HCT116 (cell line): ENCODE measurements at regions not wholly inside any gene's neighbourhood (a gene's known extent, or its start where the extent isn't known, plus 50 kb on each side); places are given as distances from the start of the nearest gene placed in this dataset.

ENCODE experiments used
- ATAC-seq: fragments of 200-7000 bp; cut with Tn5 transposase; 2 replicates; pipeline ENCODE4 v1.9.1; 2020; ENCODE audit warnings: mild to moderate bottlenecking, moderate library complexity
- BruUV-seq: library from RNA; stranded (reverse); fragments of 400-500 nt; replicated peaks from 2 replicates; lab custom pipeline; 2021; lab: Mats Ljungman, UMichigan
- CTCF ChIA-PET: fragments of 300-600 bp; sonication (Branson Sonifier 250); formaldehyde crosslinking; loops from one replicate; lab custom pipeline; 2021; ENCODE audit warnings: antibody characterized with exemption; lab: Charles Lee
- POLR2A ChIA-PET: fragments of 300-600, 350-600 bp; sonication (Branson Sonifier 250); formaldehyde crosslinking; loops from one replicate; lab custom pipeline; 2021; ENCODE audit warnings: antibody characterized with exemption; lab: Charles Lee
- RAD21 ChIA-PET, 2 experiments: fragments of 300-600 bp; sonication (Branson Sonifier 250); formaldehyde crosslinking; loops; one replicate each; lab custom pipeline; 2023; ENCODE audit warnings: low total read pairs in 2 of 2; ENCODE audit not compliant: uncharacterized antibody in 2 of 2, unreplicated experiment in 2 of 2, low non-redundant PET in 1 of 2; lab: Charles Lee
- DNase-seq: peaks from one replicate; pipeline ENCODE4 v3.0.0-alpha.2; 2010; ENCODE audit warnings: low read depth, low spot score
- H2AFZ ChIP-seq: fragments of 200-600 bp; shearing (Covaris generic), sonication (generic); 2 replicates; pipeline ENCODE4 v1.6.1; 2017; ENCODE audit warnings: low read depth, mixed run types, mixed read lengths, antibody characterized with exemption, low read length; ENCODE audit not compliant: poor library complexity, severe bottlenecking
- H3K27ac ChIP-seq: 2 replicates; pipeline ENCODE4 v1.5.1; 2012; ENCODE audit warnings: low read depth, low read length
- H3K27me3 ChIP-seq: fragments of 200-600 bp; sonication (generic); 2 replicates; pipeline ENCODE4 v1.6.1; 2016; ENCODE audit warnings: mixed run types, low read length, mixed read lengths; ENCODE audit not compliant: insufficient read depth
- H3K36me3 ChIP-seq, 2 experiments: fragments of 200-500 bp in 1 of 2; fragments of 200-600 bp in 1 of 2; sonication (Bioruptor generic) in 1 of 2; sonication (generic) in 1 of 2; 2 replicates each; pipeline versions ENCODE4 v1.5.1 to v1.6.1; 2014 to 2016; ENCODE audit warnings: low read length in 2 of 2, inconsistent platforms in 1 of 2, mixed read lengths in 1 of 2, mixed run types in 1 of 2; ENCODE audit not compliant: insufficient read depth in 2 of 2, control insufficient read depth in 1 of 2
- H3K4me1 ChIP-seq, 2 experiments: fragments of 200-600 bp in 1 of 2; sonication (generic) in 1 of 2; 2 replicates each; pipeline versions ENCODE4 v1.5.1 to v1.6.1; 2012 to 2017; ENCODE audit warnings: low read length in 2 of 2, inconsistent platforms in 1 of 2, mild to moderate bottlenecking in 1 of 2, mixed read lengths in 1 of 2, mixed run types in 1 of 2, moderate library complexity in 1 of 2; ENCODE audit not compliant: insufficient read depth in 2 of 2, control insufficient read depth in 1 of 2
- H3K4me2 ChIP-seq: fragments of 200-600 bp; sonication (generic); 2 replicates; pipeline ENCODE4 v1.6.1; 2017; ENCODE audit warnings: mixed run types, low read length, mixed read lengths
- H3K4me3 ChIP-seq, 2 experiments: fragments of 200-600 bp in 1 of 2; sonication (generic) in 1 of 2; replicated peaks in 1 of 2; 2 replicates each; pipeline ENCODE4 v1.5.1; 2011 to 2016; ENCODE audit warnings: low read length in 2 of 2, control low read depth in 1 of 2, low read depth in 1 of 2, mild to moderate bottlenecking in 1 of 2, mixed read lengths in 1 of 2, mixed run types in 1 of 2
- H3K79me2 ChIP-seq: fragments of 200-600 bp; sonication (generic); 2 replicates; pipeline ENCODE4 v1.6.1; 2017; ENCODE audit warnings: mild to moderate bottlenecking, mixed run types, low read length, moderate library complexity, mixed read lengths; ENCODE audit not compliant: insufficient read depth
- H3K9ac ChIP-seq: fragments of 200-600 bp; sonication (generic); 2 replicates; pipeline ENCODE4 v1.6.1; 2016; ENCODE audit warnings: low read length, mixed read lengths
- H3K9me2 ChIP-seq: fragments of 200-600 bp; sonication (generic), shearing (Covaris generic); 2 replicates; pipeline ENCODE4 v1.6.1; 2017; ENCODE audit warnings: mixed run types, mild to moderate bottlenecking, moderate library complexity; ENCODE audit not compliant: insufficient read depth
- H3K9me3 ChIP-seq, 2 experiments: fragments of 200-500 bp in 1 of 2; fragments of 200-600 bp in 1 of 2; sonication (Bioruptor generic) in 1 of 2; sonication (generic) in 1 of 2; 2 replicates each; pipeline ENCODE4 v1.6.1; 2014 to 2017; ENCODE audit warnings: low read length in 2 of 2, mixed read lengths in 2 of 2, inconsistent platforms in 1 of 2, low read depth in 1 of 2, mild to moderate bottlenecking in 1 of 2, mixed run types in 1 of 2, moderate library complexity in 1 of 2; ENCODE audit not compliant: control insufficient read depth in 1 of 2, insufficient read depth in 1 of 2
- H4K20me1 ChIP-seq: fragments of 200-600 bp; sonication (generic), shearing (Covaris generic); 2 replicates; pipeline ENCODE4 v1.6.1; 2017; ENCODE audit warnings: mixed run types, mild to moderate bottlenecking, moderate library complexity; ENCODE audit not compliant: insufficient read depth
- CTCF ChIP-seq, 3 experiments: fragments of 200-600 bp in 1 of 3; sonication (generic) in 1 of 3; IDR thresholded peaks in 2 of 3; conservative IDR thresholded peaks in 1 of 3; 2 replicates each; pipeline ENCODE4 v1.5.1; 2012 to 2017; ENCODE audit warnings: low read depth in 2 of 3, low read length in 2 of 3, antibody characterized with exemption in 1 of 3, borderline replicate concordance in 1 of 3, control low read depth in 1 of 3, mild to moderate bottlenecking in 1 of 3, mixed read lengths in 1 of 3, mixed run types in 1 of 3, moderate library complexity in 1 of 3; ENCODE audit not compliant: insufficient read depth in 1 of 3
- EZH2 ChIP-seq: fragments of 200-600 bp; sonication (generic); IDR thresholded peaks from 2 replicates; pipeline ENCODE4 v1.6.1; 2017; ENCODE audit warnings: antibody characterized with exemption, mixed run types
- EZH2phosphoT487 ChIP-seq: fragments of 200-600 bp; IDR thresholded peaks from 2 replicates; pipeline ENCODE4 v1.6.1; 2018; ENCODE audit warnings: antibody characterized with exemption, borderline replicate concordance
- FOSL1 ChIP-seq: IDR thresholded peaks from 2 replicates; pipeline ENCODE4 v1.6.1; 2012; ENCODE audit warnings: low read depth
- JUND ChIP-seq: IDR thresholded peaks from 2 replicates; pipeline ENCODE4 v1.6.1; 2012
- SIN3A ChIP-seq: IDR thresholded peaks from 2 replicates; pipeline ENCODE4 v1.6.1; 2012; ENCODE audit warnings: low read depth
- SRF ChIP-seq: IDR thresholded peaks from 2 replicates; pipeline ENCODE4 v1.6.1; 2012; ENCODE audit warnings: low read depth
- TCF7L2 ChIP-seq: IDR thresholded peaks from 2 replicates; pipeline ENCODE4 v1.7.0; 2011; ENCODE audit warnings: borderline replicate concordance, inconsistent platforms; ENCODE audit not compliant: insufficient read depth, insufficient read length; ENCODE audit errors: extremely low read depth
- YY1 ChIP-seq: IDR thresholded peaks from 2 replicates; pipeline ENCODE4 v1.6.1; 2011; ENCODE audit warnings: low read length, low read depth, moderate library complexity, mild to moderate bottlenecking; ENCODE audit not compliant: insufficient replicate concordance; ENCODE audit errors: extremely low read depth
- ZNF274 ChIP-seq: fragments of 200-500 bp; sonication (Bioruptor generic); IDR thresholded peaks from 2 replicates; pipeline ENCODE4 v1.6.1; 2014; ENCODE audit warnings: mild to moderate bottlenecking, low read depth, low read length, inconsistent platforms
- intact Hi-C: fragments of 100-400 bp; cut with micrococcal nuclease; formaldehyde crosslinking; loops from 2 replicates; pipeline ENCODE4 v1.10.0; 2022
- TF ChIP-seq, protein P1 (sequence below): IDR thresholded peaks from 2 replicates; pipeline ENCODE4 v1.6.1; 2012
- TF ChIP-seq, protein P2 (sequence below): IDR thresholded peaks from 2 replicates; pipeline ENCODE4 v1.6.1; 2012

GRCh38 chr7:68205826-68206225 is 1209.2 kb downstream of the TYW1 start:
- no peak overlapping the region for H3K4me2 ChIP-seq
- H3K79me2 ChIP-seq, result no peaks in the 10 kb centered on the region
- intact Hi-C loops, result no loop called here
- BruUV-seq, result no TSS peak
- H3K9ac ChIP-seq, result no peak overlapping the region
- no peak overlapping the region for H2AFZ ChIP-seq
- no peaks in the 10 kb centered on the region for H3K36me3 ChIP-seq
- no peaks in the 10 kb centered on the region for H4K20me1 ChIP-seq
- TF ChIP-seq YY1 (no peak), SRF (no peak), FOSL1 (no peak), CTCF (IDR thresholded peaks at IDR 0.05 in 2 of 3, conservative IDR thresholded peaks at IDR 0.05 in 1 of 3; ENCODE audit: borderline replicate concordance in 1 of 3, insufficient read depth in 1 of 3, low read depth in 2 of 3, low read length in 2 of 3) (no peak), ZNF274 (no peak), SIN3A (no peak), EZH2 (no peak), JUND (no peak), EZH2phosphoT487 (no peak), TCF7L2 (no peak)
- TF ChIP-seq, protein P1, sequence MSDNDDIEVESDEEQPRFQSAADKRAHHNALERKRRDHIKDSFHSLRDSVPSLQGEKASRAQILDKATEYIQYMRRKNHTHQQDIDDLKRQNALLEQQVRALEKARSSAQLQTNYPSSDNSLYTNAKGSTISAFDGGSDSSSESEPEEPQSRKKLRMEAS, result no peak
- TF ChIP-seq, protein P2, sequence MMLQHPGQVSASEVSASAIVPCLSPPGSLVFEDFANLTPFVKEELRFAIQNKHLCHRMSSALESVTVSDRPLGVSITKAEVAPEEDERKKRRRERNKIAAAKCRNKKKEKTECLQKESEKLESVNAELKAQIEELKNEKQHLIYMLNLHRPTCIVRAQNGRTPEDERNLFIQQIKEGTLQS, result no peak
- POLR2A ChIA-PET, result no interaction called here
- H3K9me2 ChIP-seq, result no peaks in the 10 kb centered on the region
- no peak overlapping the region for H3K4me3 ChIP-seq
- H3K27ac ChIP-seq, result no peak overlapping the region
- RAD21 ChIA-PET, result no interaction called here
- no peak for ATAC-seq
- H3K27me3 ChIP-seq, result no peaks in the 10 kb centered on the region
- CTCF ChIA-PET, result no interaction called here
- no peaks in the 10 kb centered on the region for H3K4me1 ChIP-seq
- peaks cover 0 to 1% of the 10 kb centered on the region in 2 experiments; a peak in 2 of 4 replicates for H3K9me3 ChIP-seq
- DNase-seq, result no peak
